CD4-positive, alpha-beta memory T cell (primary cell): ENCODE measurements at regions not wholly inside any gene's neighbourhood (a gene's known extent, or its start where the extent isn't known, plus 50 kb on each side); places are given as distances from the start of the nearest gene placed in this dataset.

Source experiments
- CTCF ChIA-PET: fragments of 350-600 bp; sonication (Branson Sonifier 250); formaldehyde crosslinking; loops from one replicate; lab custom pipeline; 2021; ENCODE audit warnings: inconsistent platforms; ENCODE audit not compliant: partially characterized antibody; lab: Charles Lee
- POLR2A ChIA-PET: fragments of 350-600 bp; sonication (Branson Sonifier 250); formaldehyde crosslinking; loops from one replicate; lab custom pipeline; 2021; ENCODE audit not compliant: partially characterized antibody; lab: Charles Lee
- DNase-seq, 5 donors: peaks; one replicate each; pipeline versions ENCODE4 v3.0.0 to v3.0.0-alpha.2; 2020 to 2022; ENCODE audit warnings: mixed read lengths in 1 of 5
- H3K27ac ChIP-seq: one replicate; pipeline ENCODE4 v1.7.0; 2013; ENCODE audit warnings: low read depth, low read length
- H3K27me3 ChIP-seq: 2 replicates; pipeline ENCODE4 v1.7.0; 2013; ENCODE audit warnings: mild to moderate bottlenecking, low read length, moderate library complexity; ENCODE audit not compliant: insufficient read depth
- H3K36me3 ChIP-seq: 2 replicates; pipeline ENCODE4 v1.7.0; 2013; ENCODE audit warnings: mild to moderate bottlenecking, low read length, moderate library complexity; ENCODE audit not compliant: insufficient read depth
- H3K4me1 ChIP-seq: 2 replicates; pipeline ENCODE4 v1.7.0; 2013; ENCODE audit warnings: mild to moderate bottlenecking, low read length, moderate library complexity; ENCODE audit not compliant: insufficient read depth
- H3K4me3 ChIP-seq, 2 donors: one replicate each; pipeline ENCODE4 v1.7.0; 2013; ENCODE audit warnings: low read length in 2 of 2, mild to moderate bottlenecking in 1 of 2
- H3K9me3 ChIP-seq, 2 donors: one replicate each; pipeline ENCODE4 v1.7.0; 2013; ENCODE audit warnings: low read length in 2 of 2, control low read depth in 1 of 2; ENCODE audit not compliant: control insufficient read depth in 1 of 2
- H3K27ac Mint-ChIP-seq, 7 donors: one replicate each; pipeline ENCODE4 v1.8.0; 2020 to 2021; ENCODE audit warnings: mixed read lengths in 7 of 7, mild to moderate bottlenecking in 6 of 7, inconsistent platforms in 3 of 7, moderate library complexity in 3 of 7
- H3K27me3 Mint-ChIP-seq, 2 donors: one replicate each; pipeline ENCODE4 v1.8.0; 2020 to 2021; ENCODE audit warnings: mixed read lengths in 2 of 2
- H3K36me3 Mint-ChIP-seq, 2 donors: one replicate each; pipeline ENCODE4 v1.8.0; 2020 to 2021; ENCODE audit warnings: mixed read lengths in 2 of 2, inconsistent platforms in 1 of 2, mild to moderate bottlenecking in 1 of 2
- H3K4me1 Mint-ChIP-seq, 4 donors: one replicate each; pipeline ENCODE4 v1.8.0; 2020 to 2021; ENCODE audit warnings: mixed read lengths in 4 of 4, mild to moderate bottlenecking in 1 of 4
- H3K4me3 Mint-ChIP-seq, 8 donors: one replicate each; pipeline ENCODE4 v1.8.0; 2020 to 2021; ENCODE audit warnings: mixed read lengths in 8 of 8, mild to moderate bottlenecking in 7 of 8, moderate library complexity in 6 of 8, inconsistent platforms in 3 of 8
- H3K9me3 Mint-ChIP-seq, 8 donors: one replicate each; pipeline ENCODE4 v1.8.0; 2020 to 2021; ENCODE audit warnings: mixed read lengths in 8 of 8, mild to moderate bottlenecking in 5 of 8, inconsistent platforms in 3 of 8, moderate library complexity in 1 of 8
- intact Hi-C: fragments of 100-400 bp; cut with micrococcal nuclease; formaldehyde crosslinking; loops from one replicate; pipeline ENCODE4 v1.15.1; 2023

GRCh38 chr7:42527004-42527403 lies 290.0 kb upstream of the GLI3 start:
- Histone ChIP-seq H3K4me3 (no peak overlapping the region), H3K27me3 (no peaks in the 10 kb centered on the region), H3K36me3 (no peaks in the 10 kb centered on the region), H3K4me1 (no peaks in the 10 kb centered on the region), H3K9me3 (no peaks in the 10 kb centered on the region), H3K27ac (no peak overlapping the region)
- DNase-seq = no peak
- no peak overlapping the region for H3K4me3 Mint-ChIP-seq
- H3K9me3 Mint-ChIP-seq = peaks cover 5 to 29% (median 16%) of the 10 kb centered on the region in 8 donors
- intact Hi-C loops = no loop called here
- no peaks in the 10 kb centered on the region for H3K36me3 Mint-ChIP-seq
- H3K27ac Mint-ChIP-seq = no peak overlapping the region
- POLR2A ChIA-PET = no interaction called here
- no peaks in the 10 kb centered on the region for H3K4me1 Mint-ChIP-seq
- CTCF ChIA-PET = no interaction called here
- no peaks in the 10 kb centered on the region for H3K27me3 Mint-ChIP-seq

DNA sequence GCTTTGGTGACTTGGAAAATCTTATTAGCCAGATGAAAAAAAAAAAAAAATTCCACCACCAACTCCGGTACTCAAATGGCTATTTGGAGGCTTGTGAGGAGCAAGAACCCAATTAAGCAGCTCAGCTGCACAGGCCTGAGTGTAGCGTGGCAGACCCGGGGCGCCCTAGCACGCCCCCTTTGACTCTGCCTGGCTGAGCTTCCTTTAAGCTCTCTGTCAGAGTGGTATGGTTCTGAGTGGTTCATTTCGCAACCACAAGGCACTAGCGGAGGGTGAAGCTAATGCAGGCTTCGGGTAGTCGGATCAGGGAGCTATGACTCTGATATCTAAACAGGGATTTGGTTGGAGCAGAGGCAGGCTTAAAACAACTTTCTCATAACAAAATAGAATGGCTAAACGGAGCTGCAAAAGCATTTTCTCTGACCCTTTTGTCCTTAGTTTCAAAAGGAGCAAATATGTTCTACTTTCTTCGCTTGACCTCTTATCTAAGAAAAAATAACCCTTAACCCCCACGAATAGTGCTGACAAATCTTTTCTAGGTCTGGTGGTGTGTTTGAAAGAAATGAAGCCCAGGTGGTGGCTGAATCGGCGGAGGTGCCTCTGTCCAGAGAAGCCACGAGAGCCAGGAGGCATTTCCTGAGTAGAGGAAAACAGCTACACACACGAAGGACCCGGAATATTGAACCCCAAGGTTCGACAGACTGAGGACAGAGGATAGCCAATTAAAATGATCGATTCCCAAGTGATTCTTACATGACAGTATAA lies 285.4 kb upstream of the GLI3 start:
- ChIA-PET CTCF (no interaction called here), POLR2A (no interaction called here)
- H3K4me3 ChIP-seq = no peak overlapping the region
- intact Hi-C loops = no loop called here
- no peak for DNase-seq
- no peaks in the 10 kb centered on the region for H3K9me3 ChIP-seq
- Mint-ChIP-seq H3K27ac (no peak overlapping the region), H3K4me1 (no peaks in the 10 kb centered on the region), H3K4me3 (no peak overlapping the region), H3K9me3 (peaks cover 0 to 10% (median 4%) of the 10 kb centered on the region in 8 donors), H3K36me3 (no peaks in the 10 kb centered on the region), H3K27me3 (peaks cover 0 to 2% of the 10 kb centered on the region in 2 donors)
- no peak overlapping the region for H3K27ac ChIP-seq
- no peaks in the 10 kb centered on the region for H3K4me1 ChIP-seq
- H3K27me3 ChIP-seq = no peaks in the 10 kb centered on the region
- H3K36me3 ChIP-seq = no peaks in the 10 kb centered on the region

- DNase-seq = no peak
- Mint-ChIP-seq H3K4me3 (no peak overlapping the region), H3K27ac (no peak overlapping the region), H3K36me3 (no peaks in the 10 kb centered on the region), H3K4me1 (no peaks in the 10 kb centered on the region), H3K9me3 (peaks cover 0 to 10% (median 1%) of the 10 kb centered on the region in 8 donors), H3K27me3 (no peaks in the 10 kb centered on the region)
- ChIA-PET POLR2A (no interaction called here), CTCF (no interaction called here)
- Histone ChIP-seq H3K4me1 (no peaks in the 10 kb centered on the region), H3K27me3 (no peaks in the 10 kb centered on the region), H3K4me3 (no peak overlapping the region), H3K27ac (no peak overlapping the region), H3K36me3 (no peaks in the 10 kb centered on the region), H3K9me3 (no peaks in the 10 kb centered on the region)
- intact Hi-C loops = no loop called here
These were observed 274.0 kb upstream of the GLI3 start for GRCh38 chr7:42511027-42511426.

- H3K4me3 ChIP-seq = no peak overlapping the region
- Mint-ChIP-seq H3K4me3 (no peak overlapping the region), H3K9me3 (peaks cover 0 to 15% (median under 1%) of the 10 kb centered on the region in 8 donors), H3K4me1 (no peaks in the 10 kb centered on the region), H3K27me3 (no peaks in the 10 kb centered on the region), H3K27ac (no peak overlapping the region), H3K36me3 (no peaks in the 10 kb centered on the region)
- no peak overlapping the region for H3K27ac ChIP-seq
- intact Hi-C loops = no loop called here
- no peaks in the 10 kb centered on the region for H3K4me1 ChIP-seq
- no peak for DNase-seq
- CTCF ChIA-PET = no interaction called here
- H3K36me3 ChIP-seq = no peaks in the 10 kb centered on the region
- POLR2A ChIA-PET = no interaction called here
- no peaks in the 10 kb centered on the region for H3K9me3 ChIP-seq
- no peaks in the 10 kb centered on the region for H3K27me3 ChIP-seq
These were observed 269.1 kb upstream of the GLI3 start for GRCh38 chr7:42506097-42506496.

DNA sequence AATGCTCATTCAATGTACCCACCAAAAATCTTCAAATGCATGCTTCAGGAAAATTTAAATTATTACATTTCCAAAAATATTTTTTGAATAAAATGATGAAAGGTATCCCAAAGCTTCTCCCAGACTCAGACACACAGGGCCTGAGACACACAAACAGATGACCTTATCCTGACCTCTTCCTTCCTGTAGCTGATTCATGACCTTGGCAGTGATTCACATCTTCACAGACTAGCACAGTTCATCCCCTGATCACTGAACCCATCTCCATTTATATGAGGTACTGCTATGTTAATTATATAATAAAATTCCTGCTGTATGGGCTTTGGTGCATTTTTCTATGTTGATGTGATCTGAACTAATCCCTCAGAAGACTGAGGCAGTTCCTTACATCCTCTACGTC lies 265.0 kb upstream of the GLI3 start:
- intact Hi-C loops = no loop called here
- ChIA-PET POLR2A (no interaction called here), CTCF (no interaction called here)
- Histone ChIP-seq H3K4me3 (no peak overlapping the region), H3K9me3 (no peaks in the 10 kb centered on the region), H3K27me3 (no peaks in the 10 kb centered on the region), H3K36me3 (no peaks in the 10 kb centered on the region), H3K27ac (no peak overlapping the region), H3K4me1 (no peaks in the 10 kb centered on the region)
- Mint-ChIP-seq H3K27ac (no peak overlapping the region), H3K9me3 (peaks cover 0 to 8% (median 0%) of the 10 kb centered on the region in 8 donors), H3K27me3 (no peaks in the 10 kb centered on the region), H3K36me3 (no peaks in the 10 kb centered on the region), H3K4me1 (no peaks in the 10 kb centered on the region), H3K4me3 (no peak overlapping the region)
- no peak for DNase-seq

DNA sequence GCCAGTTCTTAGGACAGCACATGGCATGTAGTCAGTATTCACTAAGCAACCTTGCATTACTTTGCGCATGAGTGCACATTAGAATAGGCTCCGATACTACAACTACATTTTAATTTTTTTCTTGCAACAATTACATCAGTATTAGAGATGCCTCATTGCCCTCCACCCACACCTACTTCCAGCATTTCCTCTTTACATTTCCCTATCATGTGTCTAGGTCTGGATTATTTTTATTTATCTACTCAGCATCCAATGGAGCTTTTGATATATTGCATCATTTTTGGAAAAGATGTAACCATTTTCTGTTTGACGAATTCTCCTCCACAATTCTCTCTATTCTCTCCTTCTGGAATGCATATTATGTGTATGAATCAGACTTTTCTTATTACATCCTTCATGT lies 258.2 kb upstream of the GLI3 start:
- H3K27me3 ChIP-seq = no peaks in the 10 kb centered on the region
- H3K4me3 ChIP-seq = no peak overlapping the region
- no peak for DNase-seq
- no peaks in the 10 kb centered on the region for H3K4me1 ChIP-seq
- H3K27ac ChIP-seq = no peak overlapping the region
- no peaks in the 10 kb centered on the region for H3K9me3 ChIP-seq
- CTCF ChIA-PET = no interaction called here
- Mint-ChIP-seq H3K9me3 (peaks cover 0 to 11% (median 0%) of the 10 kb centered on the region in 8 donors), H3K36me3 (no peaks in the 10 kb centered on the region), H3K4me1 (peaks cover 0 to 3% (median under 1%) of the 10 kb centered on the region in 4 donors), H3K4me3 (no peak overlapping the region), H3K27ac (no peak overlapping the region), H3K27me3 (peaks cover 0 to 5% of the 10 kb centered on the region in 2 donors)
- H3K36me3 ChIP-seq = no peaks in the 10 kb centered on the region
- POLR2A ChIA-PET = no interaction called here
- intact Hi-C loops = no loop called here

DNA sequence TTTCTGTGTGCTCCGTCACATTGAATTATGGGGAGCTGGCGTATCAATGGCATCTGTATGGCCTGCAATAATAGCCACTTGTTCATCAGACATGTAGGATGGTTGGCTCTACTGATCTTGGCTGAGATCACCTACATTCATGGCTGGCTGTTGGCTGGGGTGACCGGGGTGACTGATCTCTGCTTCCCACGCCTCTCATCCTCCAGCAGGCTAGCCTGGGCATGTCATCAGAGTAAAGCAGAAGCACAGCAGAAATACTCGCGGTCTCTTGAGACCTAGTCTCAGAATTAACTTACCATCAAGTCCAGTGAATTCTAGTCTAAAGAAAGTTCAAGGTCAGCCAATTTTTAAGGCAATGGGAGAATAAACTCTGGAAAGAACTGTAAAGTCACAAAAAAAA lies 257.7 kb upstream of the GLI3 start:
- no peaks in the 10 kb centered on the region for H3K4me1 ChIP-seq
- peaks cover 0 to 5% of the 10 kb centered on the region in 2 donors for H3K27me3 Mint-ChIP-seq
- no peaks in the 10 kb centered on the region for H3K36me3 ChIP-seq
- intact Hi-C loops = no loop called here
- CTCF ChIA-PET = no interaction called here
- no peak overlapping the region for H3K4me3 ChIP-seq
- DNase-seq = no peak
- H3K4me1 Mint-ChIP-seq = peaks cover 0 to 3% (median under 1%) of the 10 kb centered on the region in 4 donors
- POLR2A ChIA-PET = no interaction called here
- no peak overlapping the region for H3K4me3 Mint-ChIP-seq
- peaks cover 0 to 11% (median 0%) of the 10 kb centered on the region in 8 donors for H3K9me3 Mint-ChIP-seq
- H3K27ac Mint-ChIP-seq = no peak overlapping the region
- no peaks in the 10 kb centered on the region for H3K36me3 Mint-ChIP-seq
- H3K9me3 ChIP-seq = no peaks in the 10 kb centered on the region
- H3K27me3 ChIP-seq = no peaks in the 10 kb centered on the region
- H3K27ac ChIP-seq = no peak overlapping the region
